GM12873 (cell line): ENCODE measurements at regions not wholly inside any gene's neighbourhood (a gene's known extent, or its start where the extent isn't known, plus 50 kb on each side); places are given as distances from the start of the nearest gene placed in this dataset.

ENCODE experiments used
- CTCF ChIP-seq: IDR thresholded peaks from 2 replicates; pipeline ENCODE4 v1.5.1; 2012; ENCODE audit warnings: low read depth, mild to moderate bottlenecking, moderate library complexity, low read length, control low read depth; ENCODE audit not compliant: insufficient read depth; ENCODE audit errors: missing control alignments

GRCh38 chr16:66189951-66190350 lies 176.5 kb upstream of the CDH5 start:
- no peak for TF ChIP-seq CTCF

DNA sequence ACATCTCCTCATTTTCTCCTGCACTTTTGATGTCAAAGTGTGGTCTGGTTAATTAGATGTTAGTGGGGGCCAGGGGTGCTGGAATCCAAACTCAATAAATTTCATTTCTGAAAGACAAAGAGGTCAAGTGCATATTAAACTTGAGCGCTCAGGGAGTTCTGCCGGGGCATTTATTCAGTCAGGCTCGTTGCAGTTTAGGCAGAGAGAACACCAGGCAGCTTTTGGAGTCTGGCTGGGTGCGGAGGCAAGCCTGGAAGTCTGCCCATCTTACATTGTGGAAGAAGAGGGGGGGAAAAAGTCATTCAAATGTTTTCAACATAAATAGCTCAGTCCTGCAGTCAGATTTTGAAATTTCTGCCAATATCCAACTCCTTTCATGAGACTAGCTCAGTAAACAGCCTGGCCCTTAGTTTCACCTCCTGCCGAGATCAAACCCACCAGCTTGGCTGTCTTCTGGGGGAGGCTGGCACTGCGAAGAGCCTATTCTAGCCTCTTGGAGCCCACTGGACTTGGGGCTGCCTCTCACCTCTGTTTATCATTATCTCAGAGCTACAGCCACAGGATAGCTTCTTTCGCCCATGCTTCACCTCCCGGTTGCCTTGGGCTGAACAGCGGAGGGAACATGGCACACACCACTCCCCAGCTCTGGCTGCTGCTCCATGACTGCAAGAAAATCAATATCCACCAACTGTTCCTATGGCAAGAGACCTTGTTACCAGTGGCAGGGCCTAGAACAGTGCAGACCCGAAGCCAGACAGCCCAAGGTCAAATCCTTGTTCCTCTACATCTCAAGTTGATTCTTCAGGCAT lies 177.4 kb upstream of the CDH5 start:
- TF ChIP-seq CTCF = no peak

DNA sequence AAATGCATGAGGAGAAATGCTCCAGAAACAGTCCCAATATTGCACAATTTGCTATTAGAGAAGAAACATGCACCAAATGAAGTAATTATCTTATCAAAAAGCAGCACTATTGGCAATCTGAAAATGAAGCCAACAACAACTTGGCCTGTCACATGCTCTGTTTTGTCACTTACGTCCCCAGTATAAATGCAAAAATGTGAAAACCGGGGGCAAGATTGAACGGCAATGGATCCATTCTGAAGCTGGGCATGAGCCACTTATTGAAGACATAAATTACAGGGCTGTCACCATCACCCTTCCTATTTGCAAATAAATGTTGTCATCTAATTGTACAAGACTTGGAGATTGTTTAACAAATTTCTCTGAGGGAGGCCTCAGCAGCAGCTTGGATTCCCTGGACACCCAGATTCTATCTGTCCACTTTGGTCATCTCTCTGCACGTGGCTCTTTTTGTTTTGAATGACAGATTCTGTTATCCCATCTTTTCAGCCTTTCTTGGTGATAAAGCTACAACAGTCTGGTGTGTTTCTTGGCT lies 180.2 kb upstream of the CDH5 start:
- no peak for TF ChIP-seq CTCF

GRCh38 chr16:66182592-66182991 lies 183.9 kb upstream of the CDH5 start:
- TF ChIP-seq CTCF = no peak

DNA sequence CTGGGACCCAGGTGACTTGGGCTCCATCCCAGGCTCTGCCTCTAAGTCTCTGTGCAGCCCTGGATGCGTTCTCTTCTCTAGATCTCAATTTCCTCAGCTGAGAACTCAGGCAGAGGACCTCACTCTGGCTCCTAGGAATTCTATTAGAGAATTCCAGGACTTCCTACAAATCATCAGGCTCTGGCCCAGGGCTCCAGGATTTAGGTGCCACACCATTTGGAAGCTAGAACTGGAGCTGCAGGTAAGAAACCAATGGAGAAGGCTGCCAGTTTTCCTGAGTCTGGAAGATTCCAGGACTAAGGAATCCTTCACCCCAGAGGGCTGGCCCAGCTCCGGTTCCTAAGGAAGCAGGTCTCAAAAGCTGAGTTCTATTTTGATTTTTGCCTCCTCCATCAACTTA lies 189.8 kb upstream of the CDH5 start:
- TF ChIP-seq CTCF = no peak

- no peak for TF ChIP-seq CTCF
These were observed 190.4 kb upstream of the CDH5 start for GRCh38 chr16:66176111-66176510.

DNA sequence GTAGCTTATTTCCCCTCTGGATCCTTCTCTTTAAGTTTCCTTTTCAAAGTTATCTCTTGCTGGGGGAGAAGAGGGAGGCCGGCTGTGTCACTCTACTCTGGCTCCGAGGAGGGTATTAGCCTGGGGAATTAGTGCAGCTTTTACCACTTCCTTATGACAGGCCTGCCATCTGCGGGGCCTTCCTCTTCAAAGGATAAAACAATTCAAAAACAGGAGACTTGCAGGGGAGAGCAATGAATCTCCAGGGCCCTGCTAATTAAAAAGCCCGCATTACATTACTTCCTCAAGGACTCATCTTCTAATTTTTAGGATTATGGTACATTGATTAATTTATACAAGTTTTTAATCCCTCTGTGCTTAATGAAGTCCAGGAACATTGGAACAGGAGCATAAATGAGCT lies 190.9 kb upstream of the CDH5 start:
- no peak for TF ChIP-seq CTCF
